K562 (cell line): ENCODE measurements at regions not wholly inside any gene's neighbourhood (a gene's known extent, or its start where the extent isn't known, plus 50 kb on each side); places are given as distances from the start of the nearest gene placed in this dataset.
A peak's percentile ranks its signal among the peaks of the same experiment; 100 is the strongest.

Source experiments
- CBX2 ChIP-seq: fragments of 200-600 bp; sonication (generic); IDR thresholded peaks from one replicate; pipeline ENCODE4 v1.6.1; 2012; ENCODE audit warnings: mild to moderate bottlenecking, low read length, inconsistent platforms; ENCODE audit not compliant: insufficient read depth, poor library complexity, severe bottlenecking
- CUX1 ChIP-seq: fragments of 200-800 bp; sonication (Bioruptor generic); IDR thresholded peaks from 2 replicates; pipeline ENCODE4 v1.6.1; 2016; ENCODE audit warnings: missing genetic modification characterization, missing compliant biosample characterization
- ETV1 ChIP-seq: fragments of 450-650 bp; conservative IDR thresholded peaks from 2 replicates; pipeline ENCODE4 v1.6.1; 2016; ENCODE audit warnings: missing genetic modification characterization, control low read depth, low read depth, missing compliant biosample characterization
- JUN ChIP-seq, 2 experiments: sonication (generic) in 1 of 2; formaldehyde crosslinking in 1 of 2; IDR thresholded peaks; 2 replicates each; pipeline versions ENCODE4 v1.6.1 to v1.8.0; 2012 to 2022; ENCODE audit warnings: borderline replicate concordance in 2 of 2, mild to moderate bottlenecking in 2 of 2, improper control_type of control experiment in 1 of 2, low read depth in 1 of 2, low read length in 1 of 2, missing genetic modification reagents in 1 of 2
- KDM5B ChIP-seq: fragments of 200-600 bp; sonication (generic); IDR thresholded peaks from 2 replicates; pipeline ENCODE4 v1.6.1; 2012; ENCODE audit warnings: low read depth, mild to moderate bottlenecking, moderate library complexity, low read length, control low read depth, inconsistent platforms; ENCODE audit not compliant: insufficient replicate concordance
- NR3C1 ChIP-seq: sonication (generic); formaldehyde crosslinking; IDR thresholded peaks from 2 replicates; pipeline ENCODE4 v1.8.1; 2022; ENCODE audit warnings: missing genetic modification reagents
- SMAD2 ChIP-seq: fragments of 150-350 bp; IDR thresholded peaks from 2 replicates; pipeline ENCODE4 v1.6.1; 2014; ENCODE audit warnings: low read depth, mild to moderate bottlenecking, low read length
- TRIM24 ChIP-seq, 2 experiments: fragments of 450-650 bp; IDR thresholded peaks; 2 replicates each; pipeline ENCODE4 v1.6.1; 2016
- ZBTB1 ChIP-seq: sonication (generic); formaldehyde crosslinking; IDR thresholded peaks from 2 replicates; pipeline ENCODE4 v1.8.1; 2023; ENCODE audit warnings: missing genetic modification reagents, low read depth, mild to moderate bottlenecking, borderline replicate concordance
- ZNF785 ChIP-seq: fragments of 250-450 bp; sonication (Bioruptor Pico); IDR thresholded peaks from 2 replicates; pipeline ENCODE4 v1.4.0; 2020; ENCODE audit warnings: mild to moderate bottlenecking
- TF ChIP-seq, protein P1 (sequence below): fragments of 200-600 bp; sonication (generic); IDR thresholded peaks from one replicate; pipeline ENCODE4 v1.6.1; 2012; ENCODE audit warnings: mild to moderate bottlenecking, low read depth, low read length, inconsistent platforms

DNA sequence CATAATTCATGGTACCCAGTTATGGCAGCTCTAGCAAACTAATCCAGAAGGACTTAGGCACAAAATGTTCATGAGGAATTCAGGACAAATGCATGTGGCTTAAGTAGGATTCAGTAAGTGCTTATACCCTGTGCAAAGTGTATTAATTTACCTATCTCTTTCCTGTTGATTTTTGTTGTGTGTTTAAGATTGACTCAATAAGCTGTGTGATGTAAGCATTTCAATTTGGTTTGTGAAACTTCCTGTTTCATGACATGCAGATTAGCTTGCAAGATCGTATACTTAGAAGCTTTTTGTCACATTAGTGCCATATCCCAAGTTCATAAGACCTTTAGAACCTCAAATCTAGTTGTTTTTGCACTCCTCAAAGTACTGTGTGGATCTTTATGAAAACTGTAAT, 416.7 kb downstream of the ARL4A start (continued):
- TF ChIP-seq CUX1 (CRISPR knock-in tag) = no peak
- no peak for TF ChIP-seq NR3C1 (CRISPR knock-in tag)
- TF ChIP-seq, protein P1, sequence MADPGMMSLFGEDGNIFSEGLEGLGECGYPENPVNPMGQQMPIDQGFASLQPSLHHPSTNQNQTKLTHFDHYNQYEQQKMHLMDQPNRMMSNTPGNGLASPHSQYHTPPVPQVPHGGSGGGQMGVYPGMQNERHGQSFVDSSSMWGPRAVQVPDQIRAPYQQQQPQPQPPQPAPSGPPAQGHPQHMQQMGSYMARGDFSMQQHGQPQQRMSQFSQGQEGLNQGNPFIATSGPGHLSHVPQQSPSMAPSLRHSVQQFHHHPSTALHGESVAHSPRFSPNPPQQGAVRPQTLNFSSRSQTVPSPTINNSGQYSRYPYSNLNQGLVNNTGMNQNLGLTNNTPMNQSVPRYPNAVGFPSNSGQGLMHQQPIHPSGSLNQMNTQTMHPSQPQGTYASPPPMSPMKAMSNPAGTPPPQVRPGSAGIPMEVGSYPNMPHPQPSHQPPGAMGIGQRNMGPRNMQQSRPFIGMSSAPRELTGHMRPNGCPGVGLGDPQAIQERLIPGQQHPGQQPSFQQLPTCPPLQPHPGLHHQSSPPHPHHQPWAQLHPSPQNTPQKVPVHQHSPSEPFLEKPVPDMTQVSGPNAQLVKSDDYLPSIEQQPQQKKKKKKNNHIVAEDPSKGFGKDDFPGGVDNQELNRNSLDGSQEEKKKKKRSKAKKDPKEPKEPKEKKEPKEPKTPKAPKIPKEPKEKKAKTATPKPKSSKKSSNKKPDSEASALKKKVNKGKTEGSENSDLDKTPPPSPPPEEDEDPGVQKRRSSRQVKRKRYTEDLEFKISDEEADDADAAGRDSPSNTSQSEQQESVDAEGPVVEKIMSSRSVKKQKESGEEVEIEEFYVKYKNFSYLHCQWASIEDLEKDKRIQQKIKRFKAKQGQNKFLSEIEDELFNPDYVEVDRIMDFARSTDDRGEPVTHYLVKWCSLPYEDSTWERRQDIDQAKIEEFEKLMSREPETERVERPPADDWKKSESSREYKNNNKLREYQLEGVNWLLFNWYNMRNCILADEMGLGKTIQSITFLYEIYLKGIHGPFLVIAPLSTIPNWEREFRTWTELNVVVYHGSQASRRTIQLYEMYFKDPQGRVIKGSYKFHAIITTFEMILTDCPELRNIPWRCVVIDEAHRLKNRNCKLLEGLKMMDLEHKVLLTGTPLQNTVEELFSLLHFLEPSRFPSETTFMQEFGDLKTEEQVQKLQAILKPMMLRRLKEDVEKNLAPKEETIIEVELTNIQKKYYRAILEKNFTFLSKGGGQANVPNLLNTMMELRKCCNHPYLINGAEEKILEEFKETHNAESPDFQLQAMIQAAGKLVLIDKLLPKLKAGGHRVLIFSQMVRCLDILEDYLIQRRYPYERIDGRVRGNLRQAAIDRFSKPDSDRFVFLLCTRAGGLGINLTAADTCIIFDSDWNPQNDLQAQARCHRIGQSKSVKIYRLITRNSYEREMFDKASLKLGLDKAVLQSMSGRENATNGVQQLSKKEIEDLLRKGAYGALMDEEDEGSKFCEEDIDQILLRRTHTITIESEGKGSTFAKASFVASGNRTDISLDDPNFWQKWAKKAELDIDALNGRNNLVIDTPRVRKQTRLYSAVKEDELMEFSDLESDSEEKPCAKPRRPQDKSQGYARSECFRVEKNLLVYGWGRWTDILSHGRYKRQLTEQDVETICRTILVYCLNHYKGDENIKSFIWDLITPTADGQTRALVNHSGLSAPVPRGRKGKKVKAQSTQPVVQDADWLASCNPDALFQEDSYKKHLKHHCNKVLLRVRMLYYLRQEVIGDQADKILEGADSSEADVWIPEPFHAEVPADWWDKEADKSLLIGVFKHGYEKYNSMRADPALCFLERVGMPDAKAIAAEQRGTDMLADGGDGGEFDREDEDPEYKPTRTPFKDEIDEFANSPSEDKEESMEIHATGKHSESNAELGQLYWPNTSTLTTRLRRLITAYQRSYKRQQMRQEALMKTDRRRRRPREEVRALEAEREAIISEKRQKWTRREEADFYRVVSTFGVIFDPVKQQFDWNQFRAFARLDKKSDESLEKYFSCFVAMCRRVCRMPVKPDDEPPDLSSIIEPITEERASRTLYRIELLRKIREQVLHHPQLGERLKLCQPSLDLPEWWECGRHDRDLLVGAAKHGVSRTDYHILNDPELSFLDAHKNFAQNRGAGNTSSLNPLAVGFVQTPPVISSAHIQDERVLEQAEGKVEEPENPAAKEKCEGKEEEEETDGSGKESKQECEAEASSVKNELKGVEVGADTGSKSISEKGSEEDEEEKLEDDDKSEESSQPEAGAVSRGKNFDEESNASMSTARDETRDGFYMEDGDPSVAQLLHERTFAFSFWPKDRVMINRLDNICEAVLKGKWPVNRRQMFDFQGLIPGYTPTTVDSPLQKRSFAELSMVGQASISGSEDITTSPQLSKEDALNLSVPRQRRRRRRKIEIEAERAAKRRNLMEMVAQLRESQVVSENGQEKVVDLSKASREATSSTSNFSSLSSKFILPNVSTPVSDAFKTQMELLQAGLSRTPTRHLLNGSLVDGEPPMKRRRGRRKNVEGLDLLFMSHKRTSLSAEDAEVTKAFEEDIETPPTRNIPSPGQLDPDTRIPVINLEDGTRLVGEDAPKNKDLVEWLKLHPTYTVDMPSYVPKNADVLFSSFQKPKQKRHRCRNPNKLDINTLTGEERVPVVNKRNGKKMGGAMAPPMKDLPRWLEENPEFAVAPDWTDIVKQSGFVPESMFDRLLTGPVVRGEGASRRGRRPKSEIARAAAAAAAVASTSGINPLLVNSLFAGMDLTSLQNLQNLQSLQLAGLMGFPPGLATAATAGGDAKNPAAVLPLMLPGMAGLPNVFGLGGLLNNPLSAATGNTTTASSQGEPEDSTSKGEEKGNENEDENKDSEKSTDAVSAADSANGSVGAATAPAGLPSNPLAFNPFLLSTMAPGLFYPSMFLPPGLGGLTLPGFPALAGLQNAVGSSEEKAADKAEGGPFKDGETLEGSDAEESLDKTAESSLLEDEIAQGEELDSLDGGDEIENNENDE = no peak
- TF ChIP-seq ETV1 (tag) = 0 out of 2 replicates have a peak, but pooled peaks have one; percentile 33
- no peak for TF ChIP-seq JUN (IDR thresholded peaks at IDR 0.05; ENCODE audit: borderline replicate concordance, low read depth, low read length)
- TF ChIP-seq JUN (CRISPR knock-in tag; IDR thresholded peaks at IDR 0.05; ENCODE audit: borderline replicate concordance) = no peak
- no peak for TF ChIP-seq ZNF785 (CRISPR knock-in tag)
- TF ChIP-seq SMAD2 = no peak
- TF ChIP-seq ZBTB1 (CRISPR knock-in tag) = no peak
- no peak for TF ChIP-seq CBX2
- TF ChIP-seq TRIM24 (IDR thresholded peaks at IDR 0.05) = peak in 1 of 2 experiments; percentile 43; a peak in 1 of 4 replicates
- no peak for TF ChIP-seq KDM5B
